A549 (cell line): ENCODE measurements at regions not wholly inside any gene's neighbourhood (a gene's known extent, or its start where the extent isn't known, plus 50 kb on each side); places are given as distances from the start of the nearest gene placed in this dataset.

Experiments used
- HDAC2 ChIP-seq: fragments of 200-600 bp; sonication (generic); IDR thresholded peaks from 2 replicates; pipeline ENCODE4 v1.6.1; 2016
- POLR2A ChIP-seq: IDR thresholded peaks from 2 replicates; pipeline ENCODE4 v1.6.1; 2012; ENCODE audit warnings: mild to moderate bottlenecking, low read length
- RAD21 ChIP-seq, 2 experiments: fragments of >200 bp in 1 of 2; sonication (Bioruptor Twin) in 1 of 2; formaldehyde crosslinking in 1 of 2; IDR thresholded peaks in 1 of 2; conservative IDR thresholded peaks in 1 of 2; 2 replicates in 1 of 2; 3 replicates in 1 of 2; pipeline ENCODE4 v1.6.1; 2012 to 2018; ENCODE audit warnings: inconsistent platforms in 1 of 2
- TF ChIP-seq, protein P1 (sequence below): fragments of >200 bp; sonication (Bioruptor Twin); formaldehyde crosslinking; IDR thresholded peaks from 3 replicates; pipeline ENCODE4 v1.5.1; 2016

DNA sequence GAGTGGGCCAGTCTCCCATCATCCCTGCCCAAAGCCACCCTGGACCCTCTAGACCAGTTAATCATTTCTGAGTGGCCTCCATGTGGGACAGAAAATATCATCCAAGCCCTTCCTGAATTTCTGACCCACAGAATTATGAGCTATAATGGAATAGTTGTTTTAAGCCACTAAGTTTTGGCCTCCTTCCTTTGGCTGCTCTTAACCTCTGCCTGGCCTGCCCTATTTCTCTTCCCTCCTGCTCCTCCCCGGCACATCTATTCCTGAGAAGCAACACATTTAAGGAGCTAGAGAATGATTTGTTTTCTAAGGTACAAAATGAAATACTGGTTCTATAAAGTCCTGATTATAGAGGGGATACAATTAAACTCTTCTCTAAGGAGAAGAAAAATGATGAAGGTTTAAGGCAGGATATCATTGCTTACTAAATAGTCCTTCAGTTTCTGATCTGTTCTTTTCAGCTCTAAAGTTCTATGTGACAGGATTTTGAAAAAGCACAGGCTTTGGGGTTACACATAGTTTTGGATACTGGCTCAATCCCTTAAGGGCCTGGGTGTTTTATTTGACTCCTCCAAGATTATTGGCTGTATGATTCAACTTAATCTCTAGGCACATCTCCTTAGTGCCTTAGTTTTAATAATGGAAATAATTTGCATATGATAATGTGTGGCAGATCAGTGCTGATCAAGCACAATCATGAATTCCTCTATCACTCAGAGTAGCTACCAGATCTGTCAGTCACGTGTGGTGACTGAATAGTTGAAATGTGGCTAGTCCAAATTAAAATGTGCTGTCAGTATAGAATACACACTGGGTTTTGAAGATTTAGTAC is 240.3 kb downstream of the VAPA start:
- TF ChIP-seq, protein P1, sequence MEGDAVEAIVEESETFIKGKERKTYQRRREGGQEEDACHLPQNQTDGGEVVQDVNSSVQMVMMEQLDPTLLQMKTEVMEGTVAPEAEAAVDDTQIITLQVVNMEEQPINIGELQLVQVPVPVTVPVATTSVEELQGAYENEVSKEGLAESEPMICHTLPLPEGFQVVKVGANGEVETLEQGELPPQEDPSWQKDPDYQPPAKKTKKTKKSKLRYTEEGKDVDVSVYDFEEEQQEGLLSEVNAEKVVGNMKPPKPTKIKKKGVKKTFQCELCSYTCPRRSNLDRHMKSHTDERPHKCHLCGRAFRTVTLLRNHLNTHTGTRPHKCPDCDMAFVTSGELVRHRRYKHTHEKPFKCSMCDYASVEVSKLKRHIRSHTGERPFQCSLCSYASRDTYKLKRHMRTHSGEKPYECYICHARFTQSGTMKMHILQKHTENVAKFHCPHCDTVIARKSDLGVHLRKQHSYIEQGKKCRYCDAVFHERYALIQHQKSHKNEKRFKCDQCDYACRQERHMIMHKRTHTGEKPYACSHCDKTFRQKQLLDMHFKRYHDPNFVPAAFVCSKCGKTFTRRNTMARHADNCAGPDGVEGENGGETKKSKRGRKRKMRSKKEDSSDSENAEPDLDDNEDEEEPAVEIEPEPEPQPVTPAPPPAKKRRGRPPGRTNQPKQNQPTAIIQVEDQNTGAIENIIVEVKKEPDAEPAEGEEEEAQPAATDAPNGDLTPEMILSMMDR = no peak
- no peak for TF ChIP-seq RAD21 (conservative IDR thresholded peaks at IDR 0.05 in 1 of 2, IDR thresholded peaks at IDR 0.05 in 1 of 2)
- no peak for TF ChIP-seq POLR2A
- no peak for TF ChIP-seq HDAC2
